ENCODE measurements at regions not wholly inside any gene's neighbourhood (a gene's known extent, or its start where the extent isn't known, plus 50 kb on each side); places are given as distances from the start of the nearest gene placed in this dataset.

DNA sequence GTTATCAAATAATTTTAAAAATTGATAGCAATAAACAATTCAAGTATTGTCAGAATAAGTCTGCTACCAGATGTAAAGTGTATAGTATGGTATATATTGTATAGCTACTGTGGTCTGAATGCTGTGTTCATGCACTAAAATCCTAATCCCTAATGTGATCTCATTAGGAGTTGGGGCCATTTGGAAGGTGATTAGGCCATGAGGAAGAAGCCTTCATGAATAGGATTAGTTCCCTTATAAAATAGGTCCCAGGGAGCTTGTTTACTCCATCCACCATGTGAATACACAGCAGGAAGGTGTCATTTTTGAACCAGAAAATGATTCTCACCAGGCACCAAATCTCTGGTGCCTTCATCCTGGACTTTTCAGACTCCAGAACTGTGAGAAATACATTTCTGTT is 363.0 kb upstream of the CNTN5 start:
- H3K4me2 ChIP-seq (ENCODE audit: low read length), result no peak overlapping the region
- no peaks in the 10 kb centered on the region for H4K20me1 ChIP-seq (ENCODE audit: insufficient read depth, low read length)
- no peaks in the 10 kb centered on the region for H3K4me1 ChIP-seq (ENCODE audit: insufficient read depth, low read length, severe bottlenecking)
- H2AFZ ChIP-seq (ENCODE audit: low read length), result no peak overlapping the region
- no peak overlapping the region for H3K9ac ChIP-seq (ENCODE audit: low read length)
- no peaks in the 10 kb centered on the region for H3K27me3 ChIP-seq (ENCODE audit: insufficient read depth, low read length)
- no peaks in the 10 kb centered on the region for H3K9me2 ChIP-seq (ENCODE audit: low read depth, low read length)
- H3K79me2 ChIP-seq (ENCODE audit: insufficient read depth, low read length), result no peaks in the 10 kb centered on the region
- H3K4me3 ChIP-seq (ENCODE audit: low read depth, low read length, poor library complexity, severe bottlenecking), result no peak overlapping the region
- TF ChIP-seq EZH2 (IDR thresholded peaks at IDR 0.05; ENCODE audit: borderline replicate concordance, low read length), result no peak
- TF ChIP-seq, protein P1, sequence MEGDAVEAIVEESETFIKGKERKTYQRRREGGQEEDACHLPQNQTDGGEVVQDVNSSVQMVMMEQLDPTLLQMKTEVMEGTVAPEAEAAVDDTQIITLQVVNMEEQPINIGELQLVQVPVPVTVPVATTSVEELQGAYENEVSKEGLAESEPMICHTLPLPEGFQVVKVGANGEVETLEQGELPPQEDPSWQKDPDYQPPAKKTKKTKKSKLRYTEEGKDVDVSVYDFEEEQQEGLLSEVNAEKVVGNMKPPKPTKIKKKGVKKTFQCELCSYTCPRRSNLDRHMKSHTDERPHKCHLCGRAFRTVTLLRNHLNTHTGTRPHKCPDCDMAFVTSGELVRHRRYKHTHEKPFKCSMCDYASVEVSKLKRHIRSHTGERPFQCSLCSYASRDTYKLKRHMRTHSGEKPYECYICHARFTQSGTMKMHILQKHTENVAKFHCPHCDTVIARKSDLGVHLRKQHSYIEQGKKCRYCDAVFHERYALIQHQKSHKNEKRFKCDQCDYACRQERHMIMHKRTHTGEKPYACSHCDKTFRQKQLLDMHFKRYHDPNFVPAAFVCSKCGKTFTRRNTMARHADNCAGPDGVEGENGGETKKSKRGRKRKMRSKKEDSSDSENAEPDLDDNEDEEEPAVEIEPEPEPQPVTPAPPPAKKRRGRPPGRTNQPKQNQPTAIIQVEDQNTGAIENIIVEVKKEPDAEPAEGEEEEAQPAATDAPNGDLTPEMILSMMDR (IDR thresholded peaks at IDR 0.05; ENCODE audit: low read length), result no peak
- no peak overlapping the region for H3K27ac ChIP-seq (ENCODE audit: low read depth, low read length, poor library complexity, severe bottlenecking)
- no peaks in the 10 kb centered on the region for H3K9me3 ChIP-seq (ENCODE audit: low read length)
- no peaks in the 10 kb centered on the region for H3F3A ChIP-seq (ENCODE audit: insufficient read depth, low read length)
- no peaks in the 10 kb centered on the region for H3K36me3 ChIP-seq (ENCODE audit: insufficient read depth, low read length)

DNA sequence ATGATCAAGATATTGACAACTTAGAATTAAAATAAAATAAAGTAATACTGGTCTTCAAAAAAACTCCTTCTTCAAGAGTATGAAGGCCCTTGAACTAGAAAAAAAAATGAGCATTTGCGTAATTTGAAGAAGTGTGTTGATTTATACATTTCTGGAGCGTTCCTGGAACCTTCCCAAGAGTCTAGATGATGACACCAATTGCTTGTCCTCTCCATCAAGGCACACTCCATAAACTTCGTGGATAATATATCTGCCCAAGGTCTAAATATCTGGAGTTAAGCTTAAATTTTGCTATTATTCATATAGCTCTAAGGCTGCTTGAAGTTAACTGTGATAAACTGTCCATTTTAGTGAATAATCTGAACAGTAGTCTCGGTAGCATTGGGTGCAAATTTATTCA is 361.3 kb upstream of the CNTN5 start:
- TF ChIP-seq, protein P1 (IDR thresholded peaks at IDR 0.05; ENCODE audit: low read length), result no peak
- no peak for TF ChIP-seq EZH2 (IDR thresholded peaks at IDR 0.05; ENCODE audit: borderline replicate concordance, low read length)

DNA sequence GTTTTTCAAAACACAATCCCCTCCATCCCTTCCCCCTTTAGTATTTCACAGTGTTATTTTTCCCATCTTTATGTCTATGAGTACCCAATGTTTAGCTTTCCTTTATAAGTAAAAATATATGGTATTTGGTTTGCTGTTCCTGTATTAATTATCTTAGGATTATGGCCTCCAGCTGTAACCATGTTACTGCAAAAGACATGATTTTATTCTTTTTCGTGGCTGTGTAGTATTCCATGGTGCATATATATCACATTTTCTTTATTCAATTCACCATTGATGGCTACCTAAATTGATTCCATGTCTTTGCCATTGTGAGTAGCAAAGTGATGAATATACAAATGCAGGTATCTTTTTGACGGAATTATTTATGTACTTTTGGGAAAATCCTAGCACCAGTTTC is 346.4 kb upstream of the CNTN5 start:
- no peaks in the 10 kb centered on the region for H3K79me2 ChIP-seq (ENCODE audit: insufficient read depth, low read length)
- no peaks in the 10 kb centered on the region for H3K9me3 ChIP-seq (ENCODE audit: low read length)
- H3K27me3 ChIP-seq (ENCODE audit: insufficient read depth, low read length), result no peaks in the 10 kb centered on the region
- H3K9me2 ChIP-seq (ENCODE audit: low read depth, low read length), result no peaks in the 10 kb centered on the region
- no peak for TF ChIP-seq EZH2 (IDR thresholded peaks at IDR 0.05; ENCODE audit: borderline replicate concordance, low read length)
- TF ChIP-seq, protein P1 (IDR thresholded peaks at IDR 0.05; ENCODE audit: low read length), result no peak
- H3K27ac ChIP-seq (ENCODE audit: low read depth, low read length, poor library complexity, severe bottlenecking), result no peak overlapping the region
- no peaks in the 10 kb centered on the region for H3K4me1 ChIP-seq (ENCODE audit: insufficient read depth, low read length, severe bottlenecking)
- H3K4me3 ChIP-seq (ENCODE audit: low read depth, low read length, poor library complexity, severe bottlenecking), result no peak overlapping the region
- no peaks in the 10 kb centered on the region for H4K20me1 ChIP-seq (ENCODE audit: insufficient read depth, low read length)
- no peaks in the 10 kb centered on the region for H3K36me3 ChIP-seq (ENCODE audit: insufficient read depth, low read length)
- no peak overlapping the region for H3K9ac ChIP-seq (ENCODE audit: low read length)
- H3F3A ChIP-seq (ENCODE audit: insufficient read depth, low read length), result no peaks in the 10 kb centered on the region
- no peak overlapping the region for H2AFZ ChIP-seq (ENCODE audit: low read length)
- no peak overlapping the region for H3K4me2 ChIP-seq (ENCODE audit: low read length)

More for the DNA sequence above, 361.3 kb upstream of the CNTN5 start:
- H2AFZ ChIP-seq (ENCODE audit: low read length), result no peak overlapping the region
- H3K9ac ChIP-seq (ENCODE audit: low read length), result no peak overlapping the region
- H3K9me3 ChIP-seq (ENCODE audit: low read length), result no peaks in the 10 kb centered on the region
- no peaks in the 10 kb centered on the region for H3K36me3 ChIP-seq (ENCODE audit: insufficient read depth, low read length)
- no peaks in the 10 kb centered on the region for H4K20me1 ChIP-seq (ENCODE audit: insufficient read depth, low read length)
- H3K27me3 ChIP-seq (ENCODE audit: insufficient read depth, low read length), result no peaks in the 10 kb centered on the region
- no peaks in the 10 kb centered on the region for H3F3A ChIP-seq (ENCODE audit: insufficient read depth, low read length)
- H3K4me1 ChIP-seq (ENCODE audit: insufficient read depth, low read length, severe bottlenecking), result no peaks in the 10 kb centered on the region
- no peak overlapping the region for H3K27ac ChIP-seq (ENCODE audit: low read depth, low read length, poor library complexity, severe bottlenecking)
- H3K79me2 ChIP-seq (ENCODE audit: insufficient read depth, low read length), result no peaks in the 10 kb centered on the region
- H3K4me2 ChIP-seq (ENCODE audit: low read length), result no peak overlapping the region
- no peak overlapping the region for H3K4me3 ChIP-seq (ENCODE audit: low read depth, low read length, poor library complexity, severe bottlenecking)
- H3K9me2 ChIP-seq (ENCODE audit: low read depth, low read length), result no peaks in the 10 kb centered on the region
